Mucosa of gallbladder (tissue), 1 donor: ENCODE measurements at regions not wholly inside any gene's neighbourhood (a gene's known extent, or its start where the extent isn't known, plus 50 kb on each side); places are given as distances from the start of the nearest gene placed in this dataset.

Source experiments
- DNase-seq: peaks from one replicate; pipeline ENCODE4 v3.0.0-alpha.2; 2020; ENCODE audit warnings: low spot score
- donor health status: DM: no; HTN: no; CAD: no.

DNA sequence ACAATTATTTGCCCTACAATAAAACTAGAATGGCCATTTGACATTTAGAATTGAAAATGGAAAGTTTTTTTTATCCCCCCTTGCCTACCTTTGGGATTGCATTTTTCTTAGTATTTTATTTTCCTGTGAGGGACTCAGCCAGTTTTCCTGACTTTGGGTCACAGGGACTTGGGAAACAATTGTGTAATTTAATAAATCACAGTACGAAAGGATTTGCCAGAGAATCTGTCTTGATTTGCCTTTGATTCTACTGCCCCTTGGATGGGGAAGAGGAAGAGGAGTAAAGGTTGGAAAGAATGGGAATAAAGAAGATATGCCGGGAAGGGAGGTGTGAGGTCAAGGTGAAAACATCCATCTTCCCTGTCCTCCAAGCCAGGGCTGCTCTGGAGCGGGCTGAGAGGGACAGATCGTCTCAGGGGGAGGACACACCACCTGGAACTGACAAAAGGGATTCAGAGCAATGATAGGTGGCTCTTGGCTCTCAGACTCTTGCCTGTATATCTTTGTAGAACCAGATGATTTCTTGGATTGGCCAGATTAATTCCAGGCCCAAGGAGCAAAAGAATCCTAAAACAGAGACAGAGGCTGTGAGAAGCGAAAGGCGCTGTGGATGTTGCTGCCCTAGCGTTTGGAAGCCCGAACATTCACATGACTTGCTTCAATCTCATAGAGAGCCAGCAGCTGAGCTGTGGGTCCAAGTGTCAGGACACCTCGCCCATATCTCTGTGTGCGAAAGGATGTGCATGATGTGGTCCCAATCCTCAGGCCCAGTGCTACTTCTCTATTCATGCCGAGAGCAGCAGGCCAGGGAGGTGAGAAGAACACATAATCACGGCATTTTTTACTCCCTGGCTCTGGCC is 50.3 kb upstream of the ZEB1 start:
- no peak for DNase-seq
